ENCODE measurements at regions not wholly inside any gene's neighbourhood (a gene's known extent, or its start where the extent isn't known, plus 50 kb on each side); places are given as distances from the start of the nearest gene placed in this dataset.

DNA sequence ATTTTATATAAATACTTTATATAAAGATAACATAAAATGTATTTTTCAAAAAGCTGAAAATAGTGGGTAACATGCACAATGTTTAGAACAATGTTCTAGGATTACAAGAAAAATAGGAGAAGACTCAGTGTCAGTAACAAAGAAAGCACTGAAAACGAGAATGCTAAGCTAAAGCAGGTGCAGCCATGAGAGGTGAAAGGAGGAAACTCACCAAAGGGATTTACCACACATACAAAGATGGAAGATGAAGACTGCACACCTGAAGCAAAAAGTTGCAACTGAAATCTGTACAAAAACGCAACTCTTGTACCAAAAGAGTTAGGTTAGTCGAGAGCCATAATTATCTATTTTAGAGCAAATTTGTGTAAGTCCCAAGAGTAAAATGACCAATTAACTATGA is 1176.1 kb downstream of the LRFN5 start:
- TF ChIP-seq EP300 (IDR thresholded peaks at IDR 0.05) (no peak), POLR2A (IDR thresholded peaks at IDR 0.05; ENCODE audit: low read depth) (no peak)
- TF ChIP-seq, protein P1, sequence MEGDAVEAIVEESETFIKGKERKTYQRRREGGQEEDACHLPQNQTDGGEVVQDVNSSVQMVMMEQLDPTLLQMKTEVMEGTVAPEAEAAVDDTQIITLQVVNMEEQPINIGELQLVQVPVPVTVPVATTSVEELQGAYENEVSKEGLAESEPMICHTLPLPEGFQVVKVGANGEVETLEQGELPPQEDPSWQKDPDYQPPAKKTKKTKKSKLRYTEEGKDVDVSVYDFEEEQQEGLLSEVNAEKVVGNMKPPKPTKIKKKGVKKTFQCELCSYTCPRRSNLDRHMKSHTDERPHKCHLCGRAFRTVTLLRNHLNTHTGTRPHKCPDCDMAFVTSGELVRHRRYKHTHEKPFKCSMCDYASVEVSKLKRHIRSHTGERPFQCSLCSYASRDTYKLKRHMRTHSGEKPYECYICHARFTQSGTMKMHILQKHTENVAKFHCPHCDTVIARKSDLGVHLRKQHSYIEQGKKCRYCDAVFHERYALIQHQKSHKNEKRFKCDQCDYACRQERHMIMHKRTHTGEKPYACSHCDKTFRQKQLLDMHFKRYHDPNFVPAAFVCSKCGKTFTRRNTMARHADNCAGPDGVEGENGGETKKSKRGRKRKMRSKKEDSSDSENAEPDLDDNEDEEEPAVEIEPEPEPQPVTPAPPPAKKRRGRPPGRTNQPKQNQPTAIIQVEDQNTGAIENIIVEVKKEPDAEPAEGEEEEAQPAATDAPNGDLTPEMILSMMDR (IDR thresholded peaks at IDR 0.05), result no peak
